ENCODE measurements at regions not wholly inside any gene's neighbourhood (a gene's known extent, or its start where the extent isn't known, plus 50 kb on each side); places are given as distances from the start of the nearest gene placed in this dataset.

- DNase-seq (ENCODE audit: low spot score), result no peak
- H3K4me1 ChIP-seq (ENCODE audit: insufficient read depth), result no peaks in the 10 kb centered on the region
- H3K4me3 ChIP-seq, result no peak overlapping the region
- TF ChIP-seq EZH2phosphoT487 (IDR thresholded peaks at IDR 0.05; ENCODE audit: low read depth, severe bottlenecking, unreplicated experiment) (no peak), EZH2 (IDR thresholded peaks at IDR 0.05; ENCODE audit: borderline replicate concordance) (no peak)
- TF ChIP-seq, protein P1, sequence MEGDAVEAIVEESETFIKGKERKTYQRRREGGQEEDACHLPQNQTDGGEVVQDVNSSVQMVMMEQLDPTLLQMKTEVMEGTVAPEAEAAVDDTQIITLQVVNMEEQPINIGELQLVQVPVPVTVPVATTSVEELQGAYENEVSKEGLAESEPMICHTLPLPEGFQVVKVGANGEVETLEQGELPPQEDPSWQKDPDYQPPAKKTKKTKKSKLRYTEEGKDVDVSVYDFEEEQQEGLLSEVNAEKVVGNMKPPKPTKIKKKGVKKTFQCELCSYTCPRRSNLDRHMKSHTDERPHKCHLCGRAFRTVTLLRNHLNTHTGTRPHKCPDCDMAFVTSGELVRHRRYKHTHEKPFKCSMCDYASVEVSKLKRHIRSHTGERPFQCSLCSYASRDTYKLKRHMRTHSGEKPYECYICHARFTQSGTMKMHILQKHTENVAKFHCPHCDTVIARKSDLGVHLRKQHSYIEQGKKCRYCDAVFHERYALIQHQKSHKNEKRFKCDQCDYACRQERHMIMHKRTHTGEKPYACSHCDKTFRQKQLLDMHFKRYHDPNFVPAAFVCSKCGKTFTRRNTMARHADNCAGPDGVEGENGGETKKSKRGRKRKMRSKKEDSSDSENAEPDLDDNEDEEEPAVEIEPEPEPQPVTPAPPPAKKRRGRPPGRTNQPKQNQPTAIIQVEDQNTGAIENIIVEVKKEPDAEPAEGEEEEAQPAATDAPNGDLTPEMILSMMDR (IDR thresholded peaks at IDR 0.05; ENCODE audit: poor library complexity), result no peak
- no peaks in the 10 kb centered on the region for H3K9me3 ChIP-seq (ENCODE audit: low read depth)
- WGBS (ENCODE audit: low lambda C conversion rate, missing lambda C conversion rate), result 91% methylated on average over 5 of the region's 5 CpGs
- no peak overlapping the region for H3K27ac ChIP-seq
- no peaks in the 10 kb centered on the region for H3K9me2 ChIP-seq (replicated peaks; ENCODE audit: insufficient read depth)
- H3K36me3 ChIP-seq (replicated peaks; ENCODE audit: insufficient read depth, low read depth), result no peaks in the 10 kb centered on the region
- H3K79me2 ChIP-seq, result no peaks in the 10 kb centered on the region
- H3K4me2 ChIP-seq, result no peak overlapping the region
- no peaks in the 10 kb centered on the region for H4K20me1 ChIP-seq (ENCODE audit: insufficient read depth, poor library complexity, severe bottlenecking)
- no peaks in the 10 kb centered on the region for H3K27me3 ChIP-seq
- H2AFZ ChIP-seq, result no peak overlapping the region
These were observed 260.1 kb upstream of the SORCS1 start for GRCh38 chr10:107424628-107425027.

DNA sequence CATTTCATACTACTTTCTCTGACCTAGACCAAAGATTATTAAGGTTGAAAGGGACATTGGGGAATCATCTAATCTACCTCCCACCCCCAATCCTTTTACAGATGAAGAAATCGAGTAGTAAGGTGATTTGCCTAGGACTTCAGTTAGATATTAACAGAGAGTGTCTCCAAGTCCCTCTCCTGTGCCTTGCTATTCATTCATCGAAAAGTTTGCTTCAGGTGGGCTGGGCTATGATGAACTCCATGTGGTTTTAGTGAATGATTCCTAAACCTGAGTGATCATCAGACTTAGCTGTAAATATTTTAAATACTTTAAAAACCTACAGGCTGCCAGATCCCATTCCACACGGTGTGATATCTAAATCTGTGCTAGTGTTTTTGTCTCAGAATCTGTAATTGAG is 259.4 kb upstream of the SORCS1 start:
- H3K27ac ChIP-seq, result no peak overlapping the region
- WGBS (ENCODE audit: low lambda C conversion rate, missing lambda C conversion rate), result 38% methylated on average over 3 of the region's 3 CpGs
- H2AFZ ChIP-seq, result no peak overlapping the region
- no peak for TF ChIP-seq EZH2 (IDR thresholded peaks at IDR 0.05; ENCODE audit: borderline replicate concordance)
- TF ChIP-seq EZH2phosphoT487 (IDR thresholded peaks at IDR 0.05; ENCODE audit: low read depth, severe bottlenecking, unreplicated experiment), result no peak
- TF ChIP-seq, protein P1 (IDR thresholded peaks at IDR 0.05; ENCODE audit: poor library complexity), result no peak
- H4K20me1 ChIP-seq (ENCODE audit: insufficient read depth, poor library complexity, severe bottlenecking), result no peaks in the 10 kb centered on the region
- H3K9me2 ChIP-seq (replicated peaks; ENCODE audit: insufficient read depth), result no peaks in the 10 kb centered on the region
- no peaks in the 10 kb centered on the region for H3K79me2 ChIP-seq
- no peaks in the 10 kb centered on the region for H3K4me1 ChIP-seq (ENCODE audit: insufficient read depth)
- H3K36me3 ChIP-seq (replicated peaks; ENCODE audit: insufficient read depth, low read depth), result no peaks in the 10 kb centered on the region
- H3K27me3 ChIP-seq, result no peaks in the 10 kb centered on the region
- no peak overlapping the region for H3K4me3 ChIP-seq
- no peak overlapping the region for H3K4me2 ChIP-seq
- DNase-seq (ENCODE audit: low spot score), result no peak
- no peaks in the 10 kb centered on the region for H3K9me3 ChIP-seq (ENCODE audit: low read depth)

GRCh38 chr10:107422681-107423080 is 258.2 kb upstream of the SORCS1 start:
- no peaks in the 10 kb centered on the region for H4K20me1 ChIP-seq (ENCODE audit: insufficient read depth, poor library complexity, severe bottlenecking)
- H3K27ac ChIP-seq, result no peak overlapping the region
- H3K79me2 ChIP-seq, result no peaks in the 10 kb centered on the region
- H3K9me3 ChIP-seq (ENCODE audit: low read depth), result no peaks in the 10 kb centered on the region
- H2AFZ ChIP-seq, result no peak overlapping the region
- TF ChIP-seq EZH2phosphoT487 (IDR thresholded peaks at IDR 0.05; ENCODE audit: low read depth, severe bottlenecking, unreplicated experiment), result no peak
- no peak for TF ChIP-seq EZH2 (IDR thresholded peaks at IDR 0.05; ENCODE audit: borderline replicate concordance)
- DNase-seq (ENCODE audit: low spot score), result no peak
- no peak overlapping the region for H3K4me2 ChIP-seq
- H3K4me3 ChIP-seq, result no peak overlapping the region
- WGBS (ENCODE audit: low lambda C conversion rate, missing lambda C conversion rate), result 88% methylated on average over 2 of the region's 2 CpGs
- H3K36me3 ChIP-seq (replicated peaks; ENCODE audit: insufficient read depth, low read depth), result no peaks in the 10 kb centered on the region
- H3K27me3 ChIP-seq, result no peaks in the 10 kb centered on the region
- H3K4me1 ChIP-seq (ENCODE audit: insufficient read depth), result no peaks in the 10 kb centered on the region
- H3K9me2 ChIP-seq (replicated peaks; ENCODE audit: insufficient read depth), result no peaks in the 10 kb centered on the region

DNA sequence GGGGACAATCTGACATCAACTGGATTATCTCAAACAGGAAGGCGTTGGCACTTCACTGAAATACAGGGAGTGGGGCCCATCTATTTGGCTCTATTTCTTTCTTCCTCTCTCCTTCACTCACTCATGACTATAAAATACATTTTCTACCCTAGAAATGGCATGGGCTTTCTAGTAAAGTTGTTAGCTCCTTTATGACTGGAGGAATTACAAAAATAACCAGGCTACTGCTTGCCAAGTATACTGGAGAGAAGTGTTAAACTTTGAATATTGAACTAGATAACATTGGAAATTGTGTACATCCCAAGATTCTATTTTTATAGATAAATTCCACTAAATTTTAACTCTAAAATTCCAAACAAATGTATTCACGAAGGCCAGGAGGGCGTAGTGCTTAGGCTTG is 255.7 kb upstream of the SORCS1 start:
- Histone ChIP-seq H3K9me3 (ENCODE audit: low read depth) (no peaks in the 10 kb centered on the region), H3K36me3 (replicated peaks; ENCODE audit: insufficient read depth, low read depth) (no peaks in the 10 kb centered on the region), H3K27me3 (no peaks in the 10 kb centered on the region), H3K4me3 (no peak overlapping the region), H3K27ac (no peak overlapping the region), H3K9me2 (replicated peaks; ENCODE audit: insufficient read depth) (no peaks in the 10 kb centered on the region), H2AFZ (no peak overlapping the region), H4K20me1 (ENCODE audit: insufficient read depth, poor library complexity, severe bottlenecking) (no peaks in the 10 kb centered on the region), H3K4me1 (ENCODE audit: insufficient read depth) (no peaks in the 10 kb centered on the region), H3K4me2 (no peak overlapping the region), H3K79me2 (no peaks in the 10 kb centered on the region)
- WGBS (ENCODE audit: low lambda C conversion rate, missing lambda C conversion rate), result 92% methylated on average over 3 of the region's 3 CpGs
- no peak for TF ChIP-seq EZH2phosphoT487 (IDR thresholded peaks at IDR 0.05; ENCODE audit: low read depth, severe bottlenecking, unreplicated experiment)
- TF ChIP-seq EZH2 (IDR thresholded peaks at IDR 0.05; ENCODE audit: borderline replicate concordance), result no peak
- TF ChIP-seq, protein P1 (IDR thresholded peaks at IDR 0.05; ENCODE audit: poor library complexity), result no peak
- DNase-seq (ENCODE audit: low spot score), result no peak
